B cell (primary cell): ENCODE measurements at regions not wholly inside any gene's neighbourhood (a gene's known extent, or its start where the extent isn't known, plus 50 kb on each side); places are given as distances from the start of the nearest gene placed in this dataset.
A peak's percentile ranks its signal among the peaks of the same experiment; 100 is the strongest.

Source experiments
- ATAC-seq: fragments of 200-7000 bp; cut with Tn5 transposase; one replicate; pipeline ENCODE4 v1.10.0; 2021; ENCODE audit warnings: low read depth, mild to moderate bottlenecking, moderate number of reproducible peaks, moderate library complexity
- CTCF ChIA-PET: fragments of 350-600 bp; sonication (Branson Sonifier 250); formaldehyde crosslinking; loops from one replicate; lab custom pipeline; 2021; ENCODE audit warnings: antibody characterized with exemption, inconsistent platforms; lab: Charles Lee
- POLR2A ChIA-PET: fragments of 350-600 bp; sonication (Branson Sonifier 250); formaldehyde crosslinking; loops from one replicate; lab custom pipeline; 2021; ENCODE audit warnings: antibody characterized with exemption; lab: Charles Lee
- DNase-seq: peaks from one replicate; pipeline ENCODE4 v3.0.0; 2013
- H2AFZ ChIP-seq: 2 replicates; pipeline ENCODE4 v1.6.1; 2012; ENCODE audit warnings: mild to moderate bottlenecking, low read depth, low read length; ENCODE audit not compliant: insufficient read depth, poor library complexity, severe bottlenecking
- H3K27ac ChIP-seq, 2 donors: 1 replicate in 1 of 2; 2 replicates in 1 of 2; pipeline ENCODE4 v1.5.1; 2012 to 2013; ENCODE audit warnings: low read length in 2 of 2, mild to moderate bottlenecking in 2 of 2, moderate library complexity in 1 of 2
- H3K27me3 ChIP-seq, 4 experiments: fragments of 200-600 bp in 1 of 4; sonication (generic) in 1 of 4; replicated peaks in 1 of 4; 1 replicate in 2 of 4; 2 replicates in 2 of 4; pipeline versions ENCODE4 v1.6.1 to v1.7.0; 2013 to 2016; ENCODE audit warnings: low read length in 3 of 4, mild to moderate bottlenecking in 2 of 4, mixed read lengths in 1 of 4, moderate library complexity in 1 of 4; ENCODE audit not compliant: insufficient read depth in 4 of 4, control insufficient read depth in 3 of 4; ENCODE audit errors: control extremely low read depth in 1 of 4
- H3K36me3 ChIP-seq, 2 experiments: replicated peaks in 1 of 2; 1 replicate in 1 of 2; 2 replicates in 1 of 2; pipeline versions ENCODE4 v1.6.1 to v1.7.1; 2013; ENCODE audit warnings: low read length in 1 of 2; ENCODE audit not compliant: insufficient read depth in 2 of 2, control insufficient read depth in 1 of 2; ENCODE audit errors: control extremely low read depth in 1 of 2, extremely low read depth in 1 of 2
- H3K4me1 ChIP-seq, 2 donors: fragments of 200-600 bp in 1 of 2; sonication (generic) in 1 of 2; 1 replicate in 1 of 2; 2 replicates in 1 of 2; pipeline versions ENCODE4 v1.5.1 to v1.6.1; 2013 to 2017; ENCODE audit warnings: low read length in 2 of 2; ENCODE audit not compliant: control insufficient read depth in 2 of 2, insufficient read depth in 2 of 2
- H3K4me2 ChIP-seq: replicated peaks from 2 replicates; pipeline ENCODE3; 2012; ENCODE audit warnings: mild to moderate bottlenecking, low read depth, low read length; ENCODE audit not compliant: poor library complexity, severe bottlenecking
- H3K4me3 ChIP-seq, 5 experiments: fragments of 200-600 bp in 1 of 5; sonication (generic) in 1 of 5; 1 replicate in 3 of 5; 2 replicates in 2 of 5; pipeline versions ENCODE4 v1.5.1 to v1.7.0; 2011 to 2016; ENCODE audit warnings: low read length in 4 of 5, mild to moderate bottlenecking in 4 of 5, low read depth in 2 of 5, control low read depth in 1 of 5, moderate library complexity in 1 of 5; ENCODE audit not compliant: insufficient read depth in 1 of 5; ENCODE audit errors: control extremely low read depth in 1 of 5, extremely low read depth in 1 of 5
- H3K79me2 ChIP-seq: fragments of 200-600 bp; sonication (generic); one replicate; pipeline ENCODE4 v1.6.0; 2016; ENCODE audit warnings: low read length; ENCODE audit not compliant: control insufficient read depth, insufficient read depth
- H3K9ac ChIP-seq: fragments of 200-600 bp; sonication (generic); 2 replicates; pipeline ENCODE4 v1.6.1; 2017; ENCODE audit warnings: mild to moderate bottlenecking, low read length, moderate library complexity
- H3K9me3 ChIP-seq, 3 donors: one replicate each; pipeline versions ENCODE4 v1.6.1 to v1.7.1; 2013; ENCODE audit warnings: low read length in 2 of 3; ENCODE audit not compliant: control insufficient read depth in 2 of 3, insufficient read depth in 1 of 3; ENCODE audit errors: control extremely low read depth in 1 of 3
- H4K20me1 ChIP-seq: 2 replicates; pipeline ENCODE4 v1.6.0; 2012; ENCODE audit warnings: mild to moderate bottlenecking, low read length; ENCODE audit not compliant: insufficient read depth, control insufficient read depth, poor library complexity, severe bottlenecking
- H3K27ac Mint-ChIP-seq: one replicate; pipeline ENCODE4 v1.8.0; 2021; ENCODE audit warnings: mixed read lengths
- H3K27me3 Mint-ChIP-seq: one replicate; pipeline ENCODE4 v1.8.0; 2021; ENCODE audit warnings: mixed read lengths
- H3K4me1 Mint-ChIP-seq: one replicate; pipeline ENCODE4 v1.8.0; 2021; ENCODE audit warnings: mixed read lengths
- H3K4me3 Mint-ChIP-seq: one replicate; pipeline ENCODE4 v1.8.0; 2021; ENCODE audit warnings: mixed read lengths
- H3K9me3 Mint-ChIP-seq: one replicate; pipeline ENCODE4 v1.8.0; 2022; ENCODE audit warnings: mixed read lengths; ENCODE audit not compliant: insufficient read depth
- CTCF ChIP-seq: fragments of 200-600 bp; IDR thresholded peaks from one replicate; pipeline ENCODE4 v1.8.0; 2022; ENCODE audit warnings: antibody characterized with exemption, mild to moderate bottlenecking
- EZH2 ChIP-seq: IDR thresholded peaks from 2 replicates; pipeline ENCODE4 v1.6.1; 2012; ENCODE audit warnings: borderline replicate concordance, low read depth, mild to moderate bottlenecking, moderate library complexity, low read length; ENCODE audit not compliant: insufficient read depth, poor library complexity, severe bottlenecking
- WGBS: methylation state at CpG from one replicate; pipeline ENCODE4 v1.1.5; 2013; ENCODE audit warnings: missing lambda C conversion rate; ENCODE audit not compliant: insufficient coverage; 5-methylcytosine and 5-hydroxymethylcytosine counted together
- intact Hi-C: fragments of 100-400 bp; cut with micrococcal nuclease; formaldehyde crosslinking; loops from one replicate; pipeline ENCODE4 v1.10.0; 2022

DNA sequence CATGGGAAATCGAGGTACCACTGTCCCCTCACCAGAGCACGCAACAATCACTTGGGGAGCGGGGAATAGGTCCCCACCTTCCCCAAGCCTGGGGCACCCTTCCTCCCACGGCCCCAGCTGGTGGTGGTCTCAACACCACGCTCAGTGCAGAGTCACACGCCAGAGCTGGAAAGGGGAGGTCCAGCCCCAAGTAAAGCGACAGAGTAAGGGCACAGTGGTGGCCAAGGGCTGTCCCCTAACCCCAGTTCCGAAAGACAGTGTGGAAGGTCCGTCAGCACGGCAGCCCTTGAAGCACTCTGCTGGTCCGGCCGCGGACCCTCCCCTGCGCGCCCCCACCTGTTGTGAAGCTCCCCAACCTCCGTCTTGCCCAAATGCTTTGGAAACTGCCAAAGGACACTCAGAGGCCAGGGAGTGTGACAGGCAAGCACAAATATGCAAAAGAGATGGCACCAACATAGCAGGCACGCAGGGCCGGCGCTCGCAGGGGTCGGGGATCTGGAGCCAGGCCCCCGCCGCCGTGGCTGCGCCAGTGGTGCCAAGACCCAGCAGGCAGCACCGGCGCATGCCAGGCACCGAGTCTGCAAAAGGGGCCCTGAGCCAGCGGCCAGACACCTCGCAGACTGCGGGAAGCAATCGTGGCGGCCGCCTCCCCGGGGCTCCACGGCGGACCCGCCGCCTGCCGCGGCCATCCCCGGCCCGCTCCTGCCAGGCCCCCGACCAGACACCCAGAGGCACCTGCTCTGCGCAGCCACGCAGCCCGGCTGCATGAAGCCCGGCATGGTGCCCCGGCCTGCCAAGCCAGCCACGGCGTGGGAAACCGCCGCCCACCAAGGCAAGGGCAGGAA lies 51.6 kb upstream of the SRRM3 start:
- Histone ChIP-seq H3K79me2 (no peaks in the 10 kb centered on the region), H3K4me2 (no peak overlapping the region), H3K27me3 (peaks cover 0 to 6% (median 0%) of the 10 kb centered on the region in 4 experiments), H3K9ac (no peak overlapping the region), H3K4me1 (peaks cover 0 to 2% of the 10 kb centered on the region in 2 donors), H3K9me3 (no peaks in the 10 kb centered on the region), H3K36me3 (no peaks in the 10 kb centered on the region), H3K27ac (no peak overlapping the region), H2AFZ (peak overlapping the region; percentile 10), H3K4me3 (no peak overlapping the region), H4K20me1 (no peaks in the 10 kb centered on the region)
- WGBS, result 58% methylated on average over 53 of the region's 53 CpGs
- POLR2A ChIA-PET, result no interaction called here
- CTCF ChIA-PET, result no interaction called here
- TF ChIP-seq EZH2 (no peak), CTCF (no peak)
- no peaks in the 10 kb centered on the region for H3K9me3 Mint-ChIP-seq
- DNase-seq (no peak), ATAC-seq (no peak)
- H3K4me1 Mint-ChIP-seq, result no peaks in the 10 kb centered on the region
- no peak overlapping the region for H3K27ac Mint-ChIP-seq
- intact Hi-C loops, result no loop called here
- H3K27me3 Mint-ChIP-seq, result peaks cover 17% of the 10 kb centered on the region
- H3K4me3 Mint-ChIP-seq, result no peak overlapping the region
